ENCODE measurements at regions not wholly inside any gene's neighbourhood (a gene's known extent, or its start where the extent isn't known, plus 50 kb on each side); places are given as distances from the start of the nearest gene placed in this dataset.
"Not testable (repeated sequence)": the region's sequence is repeated elsewhere in the genome, so short reads cannot be mapped to it uniquely, and the experiment has no call there.

- TF ChIP-seq CTCF (conservative IDR thresholded peaks at IDR 0.05; ENCODE audit: low read depth): no peak
- POLR2A ChIA-PET (ENCODE audit: low non-redundant PET): no interaction called here
- CTCF ChIA-PET: no interaction called here
Observed at GRCh38 chr6:134748484-134748883, 201.4 kb downstream of the ALDH8A1 start.

GRCh38 chr6:134747197-134747596 is 202.7 kb downstream of the ALDH8A1 start:
- H3K27ac ChIP-seq; POLR2A ChIA-PET (ENCODE audit: low non-redundant PET); DNase-seq (ENCODE audit: low spot score): not testable (repeated sequence)
- CTCF ChIA-PET: interaction anchor here (0.7 kb wide), 1 partner anchor 282 kb away, joined by 3 read pairs; no protein-coding TSS in a partner anchor

More at GRCh38 chr6:134748484-134748883, 201.4 kb downstream of the ALDH8A1 start:
- no peak overlapping the region for H3K27ac ChIP-seq
- DNase-seq (ENCODE audit: low spot score): no peak

GRCh38 chr6:134746140-134746539 is 203.8 kb downstream of the ALDH8A1 start:
- no peak for DNase-seq (ENCODE audit: low spot score)
- TF ChIP-seq CTCF (conservative IDR thresholded peaks at IDR 0.05; ENCODE audit: low read depth): no peak
- no peak overlapping the region for H3K27ac ChIP-seq
- ChIA-PET CTCF (no interaction called here), POLR2A (ENCODE audit: low non-redundant PET) (no interaction called here)

GRCh38 chr6:134745192-134745591 is 204.7 kb downstream of the ALDH8A1 start:
- CTCF ChIA-PET; DNase-seq (ENCODE audit: low spot score); H3K27ac ChIP-seq; POLR2A ChIA-PET (ENCODE audit: low non-redundant PET): not testable (repeated sequence)

GRCh38 chr6:134744301-134744700 is 205.6 kb downstream of the ALDH8A1 start:
- no peak for TF ChIP-seq CTCF (conservative IDR thresholded peaks at IDR 0.05; ENCODE audit: low read depth)
- ChIA-PET POLR2A (ENCODE audit: low non-redundant PET) (no interaction called here), CTCF (no interaction called here)
- no peak overlapping the region for H3K27ac ChIP-seq
- no peak for DNase-seq (ENCODE audit: low spot score)

GRCh38 chr6:134741200-134741536 is 208.7 kb downstream of the ALDH8A1 start:
- CTCF ChIA-PET: no interaction called here
- TF ChIP-seq CTCF (conservative IDR thresholded peaks at IDR 0.05; ENCODE audit: low read depth): no peak
- no peak for DNase-seq (ENCODE audit: low spot score)
- POLR2A ChIA-PET (ENCODE audit: low non-redundant PET): no interaction called here
- no peak overlapping the region for H3K27ac ChIP-seq

- ChIA-PET POLR2A (ENCODE audit: low non-redundant PET) (no interaction called here), CTCF (no interaction called here)
- H3K27ac ChIP-seq: no peak overlapping the region
- no peak for TF ChIP-seq CTCF (conservative IDR thresholded peaks at IDR 0.05; ENCODE audit: low read depth)
- peak; percentile 20 for DNase-seq (ENCODE audit: low spot score)
Observed at GRCh38 chr6:134740473-134741199, 209.3 kb downstream of the ALDH8A1 start.

GRCh38 chr6:134740027-134740373 is 209.9 kb downstream of the ALDH8A1 start:
- ChIA-PET POLR2A (ENCODE audit: low non-redundant PET) (no interaction called here), CTCF (no interaction called here)
- H3K27ac ChIP-seq: no peak overlapping the region
- no peak for DNase-seq (ENCODE audit: low spot score)
- TF ChIP-seq CTCF (conservative IDR thresholded peaks at IDR 0.05; ENCODE audit: low read depth): no peak
